SU-DHL-6 (cell line): ENCODE measurements at regions not wholly inside any gene's neighbourhood (a gene's known extent, or its start where the extent isn't known, plus 50 kb on each side); places are given as distances from the start of the nearest gene placed in this dataset.
A peak's percentile ranks its signal among the peaks of the same experiment; 100 is the strongest.

ENCODE experiments used
- H2AFZ ChIP-seq: fragments of 200-600 bp; sonication (generic); 2 replicates; pipeline ENCODE4 v1.6.1; 2014; ENCODE audit warnings: low read depth, mild to moderate bottlenecking, moderate library complexity, mixed read lengths, antibody characterized with exemption, low read length; ENCODE audit not compliant: severe bottlenecking
- H3F3A ChIP-seq: fragments of 200-600 bp; shearing (Covaris generic); 2 replicates; pipeline ENCODE4 v1.6.0; 2016; ENCODE audit warnings: antibody characterized with exemption, mild to moderate bottlenecking; ENCODE audit not compliant: insufficient read depth
- H3K27ac ChIP-seq: fragments of 200-600 bp; sonication (generic); 2 replicates; pipeline ENCODE4 v1.5.1; 2016; ENCODE audit warnings: low read depth, mild to moderate bottlenecking, low read length, moderate library complexity, mixed read lengths
- H3K27me3 ChIP-seq: fragments of 200-600 bp; sonication (generic), shearing (Covaris generic); 2 replicates; pipeline ENCODE4 v1.6.0; 2014; ENCODE audit warnings: mild to moderate bottlenecking, low read length
- H3K36me3 ChIP-seq: fragments of 200-600 bp; sonication (generic); 2 replicates; pipeline ENCODE4 v1.6.1; 2014; ENCODE audit warnings: mild to moderate bottlenecking, low read length, mixed read lengths
- H3K4me2 ChIP-seq: fragments of 300-600, 200-600 bp; shearing (Covaris generic), sonication (generic); 2 replicates; pipeline ENCODE4 v1.6.0; 2014; ENCODE audit warnings: low read length, low read depth, mild to moderate bottlenecking; ENCODE audit not compliant: poor library complexity, severe bottlenecking
- H3K4me3 ChIP-seq: fragments of 200-600 bp; sonication (generic); 2 replicates; pipeline ENCODE4 v1.5.1; 2014; ENCODE audit warnings: antibody characterized with exemption, low read length, mild to moderate bottlenecking, mixed read lengths; ENCODE audit not compliant: insufficient read depth, poor library complexity, severe bottlenecking
- H3K79me2 ChIP-seq: fragments of 200-600 bp; sonication (generic); 2 replicates; pipeline ENCODE4 v1.6.1; 2014; ENCODE audit warnings: mild to moderate bottlenecking, low read length, moderate library complexity; ENCODE audit not compliant: insufficient read depth
- H3K9ac ChIP-seq: fragments of 200-600 bp; sonication (generic); 2 replicates; pipeline ENCODE4 v1.7.0; 2014; ENCODE audit warnings: mild to moderate bottlenecking, low read length
- H3K9me2 ChIP-seq: fragments of 200-600 bp; sonication (generic); replicated peaks from 2 replicates; pipeline ENCODE4 v1.6.1; 2014; ENCODE audit warnings: low read length; ENCODE audit not compliant: insufficient read depth
- H3K9me3 ChIP-seq: fragments of 200-600 bp; sonication (generic); 2 replicates; pipeline ENCODE4 v1.6.1; 2014; ENCODE audit warnings: low read length, mixed read lengths; ENCODE audit not compliant: insufficient read depth
- H4K20me1 ChIP-seq: fragments of 200-600 bp; sonication (generic); 2 replicates; pipeline ENCODE4 v1.6.1; 2014; ENCODE audit warnings: low read depth, mild to moderate bottlenecking, antibody characterized with exemption, low read length, moderate library complexity, mixed read lengths
- CTCF ChIP-seq: fragments of 200-600 bp; sonication (generic); IDR thresholded peaks from one replicate; pipeline ENCODE4 v1.5.1; 2017; ENCODE audit warnings: antibody characterized with exemption, mild to moderate bottlenecking, low read length, moderate library complexity; ENCODE audit not compliant: insufficient read depth, poor library complexity, severe bottlenecking
- EZH2phosphoT487 ChIP-seq: fragments of 200-600 bp; sonication (generic), shearing (Covaris generic); conservative IDR thresholded peaks from 2 replicates; pipeline ENCODE4 v1.6.1; 2018; ENCODE audit warnings: mild to moderate bottlenecking, antibody characterized with exemption, low read length, moderate library complexity, mixed read lengths

- TF ChIP-seq CTCF: no peak
- TF ChIP-seq EZH2phosphoT487: no peak
- H3F3A ChIP-seq: no peaks in the 10 kb centered on the region
- H3K9ac ChIP-seq: no peak overlapping the region
- no peaks in the 10 kb centered on the region for H3K79me2 ChIP-seq
- H3K4me2 ChIP-seq: no peak overlapping the region
- no peaks in the 10 kb centered on the region for H4K20me1 ChIP-seq
- no peaks in the 10 kb centered on the region for H3K27me3 ChIP-seq
- H3K9me2 ChIP-seq: no peaks in the 10 kb centered on the region
- H2AFZ ChIP-seq: no peak overlapping the region
- no peak overlapping the region for H3K27ac ChIP-seq
- H3K9me3 ChIP-seq: no peaks in the 10 kb centered on the region
- H3K36me3 ChIP-seq: no peaks in the 10 kb centered on the region
- no peak overlapping the region for H3K4me3 ChIP-seq
Observed at GRCh38 chr7:98539865-98540264, 77.2 kb upstream of the NPTX2 start.

- H4K20me1 ChIP-seq: no peaks in the 10 kb centered on the region
- no peaks in the 10 kb centered on the region for H3K36me3 ChIP-seq
- no peaks in the 10 kb centered on the region for H3K79me2 ChIP-seq
- H3F3A ChIP-seq: no peaks in the 10 kb centered on the region
- no peak overlapping the region for H3K27ac ChIP-seq
- no peak overlapping the region for H3K4me3 ChIP-seq
- no peaks in the 10 kb centered on the region for H3K9me3 ChIP-seq
- no peak overlapping the region for H3K4me2 ChIP-seq
- no peak for TF ChIP-seq EZH2phosphoT487
- no peak for TF ChIP-seq CTCF
- H3K9ac ChIP-seq: no peak overlapping the region
- H3K9me2 ChIP-seq: no peaks in the 10 kb centered on the region
- no peak overlapping the region for H2AFZ ChIP-seq
- H3K27me3 ChIP-seq: no peaks in the 10 kb centered on the region
Observed at GRCh38 chr7:98536803-98537202, 80.3 kb upstream of the NPTX2 start.

- Histone ChIP-seq H3K4me2 (no peak overlapping the region), H3K79me2 (no peaks in the 10 kb centered on the region), H3K9me3 (no peaks in the 10 kb centered on the region), H3K36me3 (no peaks in the 10 kb centered on the region), H3K9ac (no peak overlapping the region), H3K27ac (no peak overlapping the region), H3K27me3 (no peaks in the 10 kb centered on the region), H4K20me1 (no peaks in the 10 kb centered on the region), H3K4me3 (no peak overlapping the region), H3F3A (no peaks in the 10 kb centered on the region), H3K9me2 (no peaks in the 10 kb centered on the region), H2AFZ (no peak overlapping the region)
- TF ChIP-seq CTCF (no peak), EZH2phosphoT487 (no peak)
Observed at GRCh38 chr7:98534493-98534892, 82.6 kb upstream of the NPTX2 start.

- H4K20me1 ChIP-seq: no peaks in the 10 kb centered on the region
- H3K79me2 ChIP-seq: no peaks in the 10 kb centered on the region
- H3K9me3 ChIP-seq: no peaks in the 10 kb centered on the region
- no peak overlapping the region for H3K4me2 ChIP-seq
- no peaks in the 10 kb centered on the region for H3F3A ChIP-seq
- TF ChIP-seq EZH2phosphoT487 (no peak), CTCF (peak; percentile 49)
- H3K27me3 ChIP-seq: no peaks in the 10 kb centered on the region
- no peak overlapping the region for H3K9ac ChIP-seq
- no peak overlapping the region for H2AFZ ChIP-seq
- H3K36me3 ChIP-seq: no peaks in the 10 kb centered on the region
- H3K9me2 ChIP-seq: no peaks in the 10 kb centered on the region
- no peak overlapping the region for H3K27ac ChIP-seq
- H3K4me3 ChIP-seq: no peak overlapping the region
Observed at GRCh38 chr7:98531717-98532116, 85.4 kb upstream of the NPTX2 start.
